Smooth muscle cell (in vitro differentiated cells): ENCODE measurements at regions not wholly inside any gene's neighbourhood (a gene's known extent, or its start where the extent isn't known, plus 50 kb on each side); places are given as distances from the start of the nearest gene placed in this dataset.

ENCODE experiments used
- DNase-seq: peaks from one replicate; lab custom pipeline; 2025; ENCODE audit not compliant: unreplicated experiment; lab: John Stamatoyannopoulos, UW
- H2AFZ ChIP-seq: fragments of 200-600 bp; sonication (generic); 2 replicates; pipeline ENCODE4 v1.6.0; 2016; ENCODE audit warnings: antibody characterized with exemption, low read depth, mild to moderate bottlenecking
- H3F3A ChIP-seq: fragments of 200-600 bp; sonication (generic); 2 replicates; pipeline ENCODE4 v1.6.0; 2017; ENCODE audit warnings: antibody characterized with exemption, low read depth
- H3K27ac ChIP-seq: fragments of 200-600 bp; sonication (generic); 2 replicates; pipeline ENCODE4 v1.5.1; 2016; ENCODE audit warnings: low read depth, mild to moderate bottlenecking
- H3K27me3 ChIP-seq: fragments of 200-600 bp; sonication (generic); 2 replicates; pipeline ENCODE4 v1.6.1; 2016; ENCODE audit warnings: low read depth, mild to moderate bottlenecking
- H3K36me3 ChIP-seq: fragments of 200-600 bp; sonication (generic); 2 replicates; pipeline ENCODE4 v1.5.1; 2016; ENCODE audit warnings: low read depth
- H3K4me1 ChIP-seq: fragments of 200-600 bp; sonication (generic); 2 replicates; pipeline ENCODE4 v1.5.1; 2016; ENCODE audit warnings: low read depth
- H3K4me2 ChIP-seq: fragments of 200-600 bp; sonication (generic); 2 replicates; pipeline ENCODE4 v1.6.0; 2016; ENCODE audit warnings: mild to moderate bottlenecking
- H3K4me3 ChIP-seq: fragments of 200-600 bp; sonication (generic); 2 replicates; pipeline ENCODE4 v1.5.1; 2016; ENCODE audit warnings: mild to moderate bottlenecking
- H3K79me2 ChIP-seq: fragments of 200-600 bp; sonication (generic); 2 replicates; pipeline ENCODE4 v1.6.0; 2016; ENCODE audit warnings: low read depth, mild to moderate bottlenecking
- H3K9ac ChIP-seq: fragments of 200-600 bp; sonication (generic); 2 replicates; pipeline ENCODE4 v1.6.0; 2016; ENCODE audit warnings: low read depth
- H3K9me3 ChIP-seq: fragments of 200-600 bp; sonication (generic); replicated peaks from 2 replicates; pipeline ENCODE4 v1.5.1; 2016; ENCODE audit warnings: low read depth
- H4K20me1 ChIP-seq: fragments of 200-600 bp; sonication (generic); 2 replicates; pipeline ENCODE4 v1.6.0; 2016; ENCODE audit warnings: low read depth
- WGBS: methylation state at CpG from one replicate; pipeline ENCODE4 v1.1.7; 2016; ENCODE audit warnings: low lambda C conversion rate; 5-methylcytosine and 5-hydroxymethylcytosine counted together
- TF ChIP-seq, protein P1 (sequence below): fragments of 200-600 bp; sonication (generic); IDR thresholded peaks from 2 replicates; pipeline ENCODE4 v1.5.1; 2017; ENCODE audit warnings: borderline replicate concordance, mild to moderate bottlenecking, antibody characterized with exemption; ENCODE audit not compliant: insufficient read depth, poor library complexity, severe bottlenecking

DNA sequence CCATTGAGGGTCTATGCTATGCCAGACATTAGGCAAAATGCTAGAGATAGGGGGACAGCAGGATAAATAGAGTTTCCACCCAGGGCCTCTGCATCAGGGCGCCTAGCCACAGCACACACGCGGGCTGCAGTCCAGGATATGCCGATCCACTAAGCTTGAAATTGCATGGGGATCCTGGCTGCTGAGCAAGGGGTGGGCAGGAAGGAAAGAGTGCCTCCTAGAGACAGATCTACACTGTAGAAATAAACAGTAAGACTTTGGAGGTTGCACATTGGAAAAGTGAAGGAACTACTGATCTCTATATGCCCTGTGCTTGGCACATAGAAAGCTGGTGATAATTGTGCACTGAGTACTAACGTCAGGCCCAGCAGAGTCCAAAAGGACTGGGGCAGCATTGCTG, 411.1 kb downstream of the PRDM2 start:
- 84% methylated on average over 5 of the region's 5 CpGs for WGBS
- H3K27me3 ChIP-seq: peaks cover 10% of the 10 kb centered on the region
- H3K4me1 ChIP-seq: no peaks in the 10 kb centered on the region
- H3K4me2 ChIP-seq: no peak overlapping the region
- no peak for DNase-seq
- no peaks in the 10 kb centered on the region for H3K79me2 ChIP-seq
- TF ChIP-seq, protein P1, sequence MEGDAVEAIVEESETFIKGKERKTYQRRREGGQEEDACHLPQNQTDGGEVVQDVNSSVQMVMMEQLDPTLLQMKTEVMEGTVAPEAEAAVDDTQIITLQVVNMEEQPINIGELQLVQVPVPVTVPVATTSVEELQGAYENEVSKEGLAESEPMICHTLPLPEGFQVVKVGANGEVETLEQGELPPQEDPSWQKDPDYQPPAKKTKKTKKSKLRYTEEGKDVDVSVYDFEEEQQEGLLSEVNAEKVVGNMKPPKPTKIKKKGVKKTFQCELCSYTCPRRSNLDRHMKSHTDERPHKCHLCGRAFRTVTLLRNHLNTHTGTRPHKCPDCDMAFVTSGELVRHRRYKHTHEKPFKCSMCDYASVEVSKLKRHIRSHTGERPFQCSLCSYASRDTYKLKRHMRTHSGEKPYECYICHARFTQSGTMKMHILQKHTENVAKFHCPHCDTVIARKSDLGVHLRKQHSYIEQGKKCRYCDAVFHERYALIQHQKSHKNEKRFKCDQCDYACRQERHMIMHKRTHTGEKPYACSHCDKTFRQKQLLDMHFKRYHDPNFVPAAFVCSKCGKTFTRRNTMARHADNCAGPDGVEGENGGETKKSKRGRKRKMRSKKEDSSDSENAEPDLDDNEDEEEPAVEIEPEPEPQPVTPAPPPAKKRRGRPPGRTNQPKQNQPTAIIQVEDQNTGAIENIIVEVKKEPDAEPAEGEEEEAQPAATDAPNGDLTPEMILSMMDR: no peak
- H3K27ac ChIP-seq: no peak overlapping the region
- no peak overlapping the region for H2AFZ ChIP-seq
- no peaks in the 10 kb centered on the region for H3K36me3 ChIP-seq
- H3K9me3 ChIP-seq: no peaks in the 10 kb centered on the region
- no peaks in the 10 kb centered on the region for H4K20me1 ChIP-seq
- no peak overlapping the region for H3K4me3 ChIP-seq
- H3K9ac ChIP-seq: no peak overlapping the region
- H3F3A ChIP-seq: no peaks in the 10 kb centered on the region

- DNase-seq: no peak
- H3K4me3 ChIP-seq: no peak overlapping the region
- no peaks in the 10 kb centered on the region for H3K9me3 ChIP-seq
- H3K79me2 ChIP-seq: no peaks in the 10 kb centered on the region
- no peak overlapping the region for H3K9ac ChIP-seq
- H4K20me1 ChIP-seq: no peaks in the 10 kb centered on the region
- no peak overlapping the region for H2AFZ ChIP-seq
- no peaks in the 10 kb centered on the region for H3K4me1 ChIP-seq
- H3F3A ChIP-seq: no peaks in the 10 kb centered on the region
- no peaks in the 10 kb centered on the region for H3K36me3 ChIP-seq
- peaks cover 10% of the 10 kb centered on the region for H3K27me3 ChIP-seq
- WGBS: 100% methylated on average over 1 of the region's 1 CpG
- H3K27ac ChIP-seq: no peak overlapping the region
- TF ChIP-seq, protein P1: no peak
- no peak overlapping the region for H3K4me2 ChIP-seq
Measured at GRCh38 chr1:14112613-14113012, 412.6 kb downstream of the PRDM2 start.

GRCh38 chr1:14113271-14113670, 413.3 kb downstream of the PRDM2 start:
- Histone ChIP-seq H3K27me3 (peaks cover 4% of the 10 kb centered on the region), H3K9me3 (no peaks in the 10 kb centered on the region), H4K20me1 (no peaks in the 10 kb centered on the region), H3K4me2 (no peak overlapping the region), H3F3A (no peaks in the 10 kb centered on the region), H3K36me3 (no peaks in the 10 kb centered on the region), H3K4me3 (no peak overlapping the region), H3K27ac (no peak overlapping the region), H2AFZ (no peak overlapping the region), H3K79me2 (no peaks in the 10 kb centered on the region), H3K4me1 (no peaks in the 10 kb centered on the region), H3K9ac (no peak overlapping the region)
- TF ChIP-seq, protein P1: no peak
- WGBS: 75% methylated on average over 9 of the region's 9 CpGs
- DNase-seq: no peak

GRCh38 chr1:14113841-14114567, 414.0 kb downstream of the PRDM2 start:
- Histone ChIP-seq H3K4me3 (no peak overlapping the region), H3F3A (no peaks in the 10 kb centered on the region), H3K9me3 (no peaks in the 10 kb centered on the region), H4K20me1 (no peaks in the 10 kb centered on the region), H3K36me3 (no peaks in the 10 kb centered on the region), H3K27me3 (peaks cover 4% of the 10 kb centered on the region), H3K4me2 (no peak overlapping the region), H3K79me2 (no peaks in the 10 kb centered on the region), H2AFZ (no peak overlapping the region), H3K9ac (no peak overlapping the region), H3K4me1 (no peaks in the 10 kb centered on the region), H3K27ac (no peak overlapping the region)
- TF ChIP-seq, protein P1: peak; percentile 46
- DNase-seq: no peak
- WGBS: 51% methylated on average over 15 of the region's 15 CpGs
